Glutamatergic neuron (in vitro differentiated cells): ENCODE measurements at regions not wholly inside any gene's neighbourhood (a gene's known extent, or its start where the extent isn't known, plus 50 kb on each side); places are given as distances from the start of the nearest gene placed in this dataset.

Experiments
- DNase-seq: peaks from one replicate; pipeline ENCODE4 v3.0.0; 2022
- H3K27ac Mint-ChIP-seq: one replicate; pipeline ENCODE4 v1.8.0; 2020; ENCODE audit warnings: mild to moderate bottlenecking, mixed read lengths, inconsistent platforms; ENCODE audit not compliant: unreplicated experiment
- H3K27me3 Mint-ChIP-seq: one replicate; pipeline ENCODE4 v1.8.0; 2020; ENCODE audit warnings: mild to moderate bottlenecking, moderate library complexity, mixed read lengths, inconsistent platforms; ENCODE audit not compliant: unreplicated experiment
- H3K36me3 Mint-ChIP-seq: one replicate; pipeline ENCODE4 v1.8.0; 2020; ENCODE audit warnings: mild to moderate bottlenecking, mixed read lengths, inconsistent platforms; ENCODE audit not compliant: unreplicated experiment
- H3K4me1 Mint-ChIP-seq: one replicate; pipeline ENCODE4 v1.8.0; 2020; ENCODE audit warnings: mild to moderate bottlenecking, low read depth, mixed read lengths, inconsistent platforms; ENCODE audit not compliant: unreplicated experiment
- H3K4me3 Mint-ChIP-seq: one replicate; pipeline ENCODE4 v1.8.0; 2020; ENCODE audit warnings: mild to moderate bottlenecking, mixed read lengths, inconsistent platforms; ENCODE audit not compliant: unreplicated experiment
- H3K9me3 Mint-ChIP-seq: one replicate; pipeline ENCODE4 v1.8.0; 2020; ENCODE audit warnings: mild to moderate bottlenecking, moderate library complexity, mixed read lengths, inconsistent platforms; ENCODE audit not compliant: unreplicated experiment
- TF ChIP-seq, protein P1 (sequence below): fragments of 200-600 bp; sonication (generic); IDR thresholded peaks from one replicate; pipeline ENCODE4 v1.5.0; 2021; ENCODE audit not compliant: partially characterized antibody, unreplicated experiment

DNA sequence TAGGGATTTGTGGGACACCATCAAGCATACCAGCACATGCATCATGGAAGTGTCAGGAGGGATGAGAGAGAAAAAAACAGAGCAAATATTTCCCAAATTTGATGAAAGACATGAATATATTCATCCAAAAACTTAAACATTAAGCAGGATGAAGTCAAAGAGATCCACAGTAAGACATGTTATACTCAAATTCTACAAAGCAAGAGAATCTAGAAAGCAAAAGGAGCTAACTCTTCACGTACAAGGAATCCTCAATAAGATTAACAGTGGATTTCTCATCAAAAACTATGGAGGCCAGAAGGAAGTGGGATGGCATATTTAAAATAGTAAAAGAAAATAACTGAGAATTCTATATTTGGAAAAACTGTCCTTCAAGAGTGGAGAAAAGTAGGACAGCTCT is 374.8 kb downstream of the ZFHX3 start:
- Mint-ChIP-seq H3K4me3 (no peak overlapping the region), H3K27me3 (no peaks in the 10 kb centered on the region), H3K27ac (no peak overlapping the region), H3K4me1 (no peaks in the 10 kb centered on the region), H3K36me3 (peaks cover 18% of the 10 kb centered on the region), H3K9me3 (peaks cover 1% of the 10 kb centered on the region)
- DNase-seq = no peak
- TF ChIP-seq, protein P1, sequence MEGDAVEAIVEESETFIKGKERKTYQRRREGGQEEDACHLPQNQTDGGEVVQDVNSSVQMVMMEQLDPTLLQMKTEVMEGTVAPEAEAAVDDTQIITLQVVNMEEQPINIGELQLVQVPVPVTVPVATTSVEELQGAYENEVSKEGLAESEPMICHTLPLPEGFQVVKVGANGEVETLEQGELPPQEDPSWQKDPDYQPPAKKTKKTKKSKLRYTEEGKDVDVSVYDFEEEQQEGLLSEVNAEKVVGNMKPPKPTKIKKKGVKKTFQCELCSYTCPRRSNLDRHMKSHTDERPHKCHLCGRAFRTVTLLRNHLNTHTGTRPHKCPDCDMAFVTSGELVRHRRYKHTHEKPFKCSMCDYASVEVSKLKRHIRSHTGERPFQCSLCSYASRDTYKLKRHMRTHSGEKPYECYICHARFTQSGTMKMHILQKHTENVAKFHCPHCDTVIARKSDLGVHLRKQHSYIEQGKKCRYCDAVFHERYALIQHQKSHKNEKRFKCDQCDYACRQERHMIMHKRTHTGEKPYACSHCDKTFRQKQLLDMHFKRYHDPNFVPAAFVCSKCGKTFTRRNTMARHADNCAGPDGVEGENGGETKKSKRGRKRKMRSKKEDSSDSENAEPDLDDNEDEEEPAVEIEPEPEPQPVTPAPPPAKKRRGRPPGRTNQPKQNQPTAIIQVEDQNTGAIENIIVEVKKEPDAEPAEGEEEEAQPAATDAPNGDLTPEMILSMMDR = no peak

DNA sequence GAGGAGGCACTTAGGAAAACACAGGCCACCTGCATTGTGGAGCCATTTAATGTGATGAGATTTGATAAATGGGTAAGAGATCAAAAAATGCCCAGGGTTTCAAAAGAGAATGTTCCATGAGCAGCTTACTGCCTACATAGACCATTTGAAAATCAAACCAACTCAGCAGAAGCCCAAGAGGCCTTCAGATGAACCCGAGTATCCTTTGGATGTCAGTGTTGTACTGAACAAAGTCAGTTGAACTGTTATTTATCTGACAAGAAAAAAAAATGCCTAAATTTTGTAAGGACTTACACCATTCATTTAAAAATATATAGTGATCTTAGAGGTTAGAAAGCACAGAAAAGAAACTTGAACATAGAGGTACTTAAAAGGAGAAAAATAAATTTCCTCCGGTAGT is 381.7 kb downstream of the ZFHX3 start:
- H3K27me3 Mint-ChIP-seq = no peaks in the 10 kb centered on the region
- TF ChIP-seq, protein P1 = no peak
- H3K27ac Mint-ChIP-seq = no peak overlapping the region
- H3K36me3 Mint-ChIP-seq = peaks cover 5% of the 10 kb centered on the region
- H3K9me3 Mint-ChIP-seq = peaks cover 4% of the 10 kb centered on the region
- DNase-seq = no peak
- peaks cover 3% of the 10 kb centered on the region for H3K4me1 Mint-ChIP-seq
- H3K4me3 Mint-ChIP-seq = no peak overlapping the region

DNA sequence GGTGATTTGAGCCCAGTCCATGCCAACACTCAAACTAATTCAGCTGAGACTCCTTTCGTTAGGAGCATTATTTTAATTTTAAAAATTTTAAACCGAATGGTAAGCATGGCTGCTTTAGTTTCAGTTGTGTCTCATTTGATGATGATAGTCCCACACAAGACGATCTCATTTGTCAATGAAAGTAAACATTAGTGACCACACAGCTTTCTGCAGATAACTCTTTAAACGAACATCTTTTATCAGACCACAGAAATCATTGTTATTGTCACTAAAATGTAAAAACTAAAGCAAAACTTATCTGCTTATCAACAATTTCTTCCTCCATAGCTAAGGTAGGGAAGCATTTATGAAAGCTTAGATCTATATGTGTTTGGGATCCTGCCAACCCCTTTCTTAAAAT is 382.2 kb downstream of the ZFHX3 start:
- H3K9me3 Mint-ChIP-seq = peaks cover 4% of the 10 kb centered on the region
- peaks cover 3% of the 10 kb centered on the region for H3K4me1 Mint-ChIP-seq
- peak overlapping the region; percentile 99 for H3K4me3 Mint-ChIP-seq
- no peaks in the 10 kb centered on the region for H3K36me3 Mint-ChIP-seq
- no peak overlapping the region for H3K27ac Mint-ChIP-seq
- no peak for DNase-seq
- TF ChIP-seq, protein P1 = peak; percentile 4
- H3K27me3 Mint-ChIP-seq = no peaks in the 10 kb centered on the region

DNA sequence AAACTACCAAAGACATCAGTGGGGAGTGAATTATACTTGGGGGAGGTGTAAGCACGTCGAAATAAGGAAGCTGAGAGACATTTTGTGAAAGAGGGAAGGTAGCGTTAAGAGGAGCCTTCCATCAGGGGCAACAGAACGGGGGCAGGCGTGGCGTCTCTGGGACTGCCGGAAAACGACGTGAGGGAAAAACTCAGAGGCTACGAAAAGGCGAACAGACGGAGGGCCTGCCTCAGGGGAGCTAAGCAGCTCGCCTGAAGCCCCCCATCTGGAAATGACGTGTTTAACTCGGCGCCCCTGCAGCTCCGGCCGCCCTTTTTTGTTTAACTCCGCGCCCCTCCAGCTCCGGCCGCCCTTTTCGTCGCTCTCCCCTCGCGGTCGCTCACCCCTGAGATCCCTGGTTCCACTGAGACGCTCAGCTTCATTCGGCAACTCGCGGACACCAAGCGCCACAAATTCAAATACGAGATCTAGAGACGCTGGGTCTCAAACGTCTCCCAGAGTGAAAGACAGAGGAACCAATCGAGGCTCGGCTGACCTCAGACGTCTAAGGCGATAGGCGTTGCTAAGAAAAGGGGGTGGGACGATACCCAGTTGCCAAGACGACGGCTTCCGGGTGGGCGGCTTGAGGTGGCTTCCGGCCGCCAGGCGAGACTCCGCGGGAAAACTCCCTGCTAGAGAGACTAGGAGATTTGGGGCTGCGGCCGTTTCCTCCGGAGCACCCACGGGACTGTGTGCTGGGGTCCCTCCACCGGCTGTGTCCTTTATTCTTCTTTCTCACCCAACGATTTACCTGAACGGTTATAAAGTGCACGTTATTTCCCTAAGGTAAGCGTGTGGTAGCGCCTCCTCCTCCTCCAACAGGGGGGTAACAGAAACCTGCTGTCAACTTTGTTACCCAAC is 383.2 kb downstream of the ZFHX3 start:
- H3K36me3 Mint-ChIP-seq = no peaks in the 10 kb centered on the region
- TF ChIP-seq, protein P1 = peak; percentile 25
- H3K27me3 Mint-ChIP-seq = no peaks in the 10 kb centered on the region
- DNase-seq = peak; percentile 93
- H3K4me3 Mint-ChIP-seq = peak overlapping the region; percentile 99
- H3K9me3 Mint-ChIP-seq = peaks cover 4% of the 10 kb centered on the region
- H3K4me1 Mint-ChIP-seq = peaks cover 3% of the 10 kb centered on the region
- H3K27ac Mint-ChIP-seq = peak overlapping the region; percentile 100

DNA sequence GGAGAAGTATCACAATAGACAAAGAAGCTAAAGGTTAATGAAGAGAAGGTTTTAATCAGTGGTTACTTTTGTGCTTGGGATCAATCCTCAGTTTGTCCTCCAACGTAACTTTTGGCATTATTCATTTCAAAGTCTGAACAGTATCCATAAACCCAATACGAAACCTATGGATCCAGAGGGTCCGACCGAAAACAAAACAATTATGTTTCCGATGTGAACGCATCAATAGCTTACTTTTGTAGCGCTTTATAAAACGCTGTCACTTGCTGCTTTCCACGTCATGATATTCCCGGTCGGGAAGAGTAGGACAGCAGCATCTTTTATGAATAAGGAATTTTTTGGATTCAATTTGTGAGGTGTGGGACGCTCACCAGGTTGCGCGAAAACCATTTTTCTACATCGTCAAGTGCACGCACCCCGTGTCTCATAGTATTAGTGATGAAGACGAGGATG is 383.8 kb downstream of the ZFHX3 start:
- no peaks in the 10 kb centered on the region for H3K36me3 Mint-ChIP-seq
- peaks cover 4% of the 10 kb centered on the region for H3K9me3 Mint-ChIP-seq
- peak overlapping the region; percentile 99 for H3K4me3 Mint-ChIP-seq
- no peaks in the 10 kb centered on the region for H3K27me3 Mint-ChIP-seq
- TF ChIP-seq, protein P1 = no peak
- H3K4me1 Mint-ChIP-seq = peaks cover 3% of the 10 kb centered on the region
- no peak for DNase-seq
- H3K27ac Mint-ChIP-seq = peak overlapping the region; percentile 100
